NCI-H146 treated with DMSO at 0.1 percent for 48 hours (cell line): ENCODE measurements at regions not wholly inside any gene's neighbourhood (a gene's known extent, or its start where the extent isn't known, plus 50 kb on each side); places are given as distances from the start of the nearest gene placed in this dataset.

Experiments
- DNase-seq: peaks from one replicate; lab custom pipeline; 2025; ENCODE audit not compliant: unreplicated experiment; lab: John Stamatoyannopoulos, UW

GRCh38 chr6:20312606-20313005, 89.1 kb upstream of the E2F3 start:
- no peak for DNase-seq

GRCh38 chr6:20313051-20313450, 88.6 kb upstream of the E2F3 start:
- DNase-seq, result no peak

DNA sequence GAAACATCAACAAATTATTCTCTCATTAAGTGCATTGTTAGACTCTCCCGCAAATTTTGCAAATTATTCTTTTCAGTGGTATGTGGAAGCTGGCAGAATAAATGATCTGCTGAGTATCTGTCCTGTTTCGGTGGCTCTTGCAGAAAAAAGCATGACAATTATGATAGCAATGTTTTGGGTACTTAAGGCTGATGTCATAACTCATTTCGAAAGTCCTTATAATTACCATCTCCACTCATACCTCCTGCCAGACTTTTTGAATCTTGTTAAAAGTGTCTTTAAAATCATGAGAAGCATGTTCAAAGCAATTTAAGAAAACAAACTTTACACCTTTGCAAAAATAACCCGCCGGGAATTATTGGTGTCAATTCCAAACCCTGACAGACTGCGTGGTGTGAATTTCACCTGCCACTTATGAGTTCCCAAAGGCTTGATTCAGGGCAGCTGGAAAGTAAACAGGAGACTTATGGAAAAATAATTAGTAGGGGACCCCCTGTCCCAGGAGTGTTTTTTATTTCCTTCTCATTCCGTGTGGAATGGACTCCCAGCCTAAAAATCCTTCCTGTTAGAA, 87.6 kb upstream of the E2F3 start:
- peak; percentile 10 for DNase-seq

- DNase-seq, result no peak
Observed at GRCh38 chr6:20314866-20315845, 86.5 kb upstream of the E2F3 start.

- DNase-seq, result no peak
Observed at GRCh38 chr6:20317430-20317829, 84.2 kb upstream of the E2F3 start.

- no peak for DNase-seq
Observed at GRCh38 chr6:20318851-20319387, 82.8 kb upstream of the E2F3 start.

- no peak for DNase-seq
Observed at GRCh38 chr6:20319520-20320357, 81.9 kb upstream of the E2F3 start.

GRCh38 chr6:20325641-20326421, 75.8 kb upstream of the E2F3 start:
- DNase-seq, result no peak

DNA sequence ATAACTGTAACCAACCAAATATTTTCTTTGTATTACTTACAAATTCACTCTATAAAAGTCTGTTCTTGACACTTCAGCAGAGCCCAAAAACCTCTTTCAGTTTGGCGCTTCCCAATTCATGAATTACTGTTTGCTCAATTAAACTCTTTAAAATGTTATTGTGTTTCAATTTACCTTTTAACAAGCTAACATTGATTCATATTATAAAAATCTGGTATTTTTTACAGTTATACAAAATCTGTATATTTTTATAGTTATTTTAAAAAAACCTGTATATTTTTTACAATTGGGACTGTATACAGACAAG, 75.3 kb upstream of the E2F3 start:
- DNase-seq, result no peak

- no peak for DNase-seq
Observed at GRCh38 chr6:20327141-20327540, 74.5 kb upstream of the E2F3 start.

GRCh38 chr6:20328266-20328923, 73.3 kb upstream of the E2F3 start:
- no peak for DNase-seq

DNA sequence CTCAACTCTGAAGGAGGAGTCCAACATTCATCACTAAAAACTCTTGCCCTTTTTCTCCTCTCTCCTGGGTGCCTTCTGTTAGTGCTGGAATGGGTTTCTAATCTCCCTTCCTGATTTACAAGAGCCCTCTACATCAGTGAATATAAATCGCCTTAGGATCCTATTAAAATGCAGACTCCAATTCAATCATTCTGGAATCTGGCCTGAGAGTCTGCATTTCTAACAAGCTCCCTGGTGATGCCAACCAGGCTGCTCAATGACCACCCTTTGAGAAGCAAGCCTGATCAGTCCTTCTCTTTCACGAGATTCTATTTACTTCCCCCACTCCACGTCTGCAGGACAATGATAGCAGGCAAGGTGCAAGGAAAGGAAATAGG, 72.8 kb upstream of the E2F3 start:
- DNase-seq, result no peak

- no peak for DNase-seq
Observed at GRCh38 chr6:20331042-20331441, 70.6 kb upstream of the E2F3 start.

DNA sequence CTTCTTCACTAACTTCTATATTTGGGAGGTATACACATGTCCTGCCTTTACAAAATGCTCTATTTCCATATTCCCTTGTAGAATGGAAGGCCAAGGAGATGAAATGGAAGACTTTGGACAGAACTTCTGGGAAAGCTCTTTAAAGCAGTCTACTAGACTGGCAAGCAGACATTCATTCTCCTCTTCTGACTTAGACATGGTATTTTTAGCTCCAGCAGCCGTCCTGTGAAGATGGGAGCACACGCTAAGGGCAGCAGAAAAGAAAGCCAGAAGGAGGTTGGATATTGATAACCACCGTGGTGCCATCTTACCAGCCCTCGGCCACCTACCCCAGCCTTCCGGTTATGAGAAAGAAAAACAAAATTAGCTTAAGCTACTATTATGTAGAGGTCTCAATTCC, 70.1 kb upstream of the E2F3 start:
- DNase-seq, result no peak

DNA sequence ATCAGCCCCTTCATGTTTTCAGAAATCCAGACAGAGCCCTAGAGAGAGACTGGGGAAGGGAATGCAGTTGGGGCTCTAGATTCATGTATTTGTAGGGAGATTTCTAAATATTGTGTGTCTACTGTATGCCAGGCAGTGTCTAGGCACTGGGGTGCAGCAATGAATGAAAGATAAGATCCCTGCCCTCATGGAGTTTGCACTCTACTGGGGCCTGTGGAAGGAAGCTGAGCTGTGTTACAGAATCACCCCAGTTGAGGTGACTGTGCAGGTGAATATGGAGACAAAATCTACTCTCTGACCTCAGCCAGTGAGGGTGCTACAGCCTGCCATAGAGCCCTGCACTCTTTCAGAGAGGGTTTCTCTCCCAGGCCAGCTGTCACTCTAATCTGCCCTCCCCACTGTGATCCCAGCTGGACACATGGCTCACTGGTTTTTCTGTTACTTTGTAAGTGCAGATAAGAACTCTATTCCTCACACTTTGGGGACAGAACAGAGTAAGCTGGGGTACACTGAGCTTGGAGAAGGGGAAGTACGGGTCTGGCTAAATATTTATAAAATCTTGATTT, 69.2 kb upstream of the E2F3 start:
- DNase-seq, result no peak

DNA sequence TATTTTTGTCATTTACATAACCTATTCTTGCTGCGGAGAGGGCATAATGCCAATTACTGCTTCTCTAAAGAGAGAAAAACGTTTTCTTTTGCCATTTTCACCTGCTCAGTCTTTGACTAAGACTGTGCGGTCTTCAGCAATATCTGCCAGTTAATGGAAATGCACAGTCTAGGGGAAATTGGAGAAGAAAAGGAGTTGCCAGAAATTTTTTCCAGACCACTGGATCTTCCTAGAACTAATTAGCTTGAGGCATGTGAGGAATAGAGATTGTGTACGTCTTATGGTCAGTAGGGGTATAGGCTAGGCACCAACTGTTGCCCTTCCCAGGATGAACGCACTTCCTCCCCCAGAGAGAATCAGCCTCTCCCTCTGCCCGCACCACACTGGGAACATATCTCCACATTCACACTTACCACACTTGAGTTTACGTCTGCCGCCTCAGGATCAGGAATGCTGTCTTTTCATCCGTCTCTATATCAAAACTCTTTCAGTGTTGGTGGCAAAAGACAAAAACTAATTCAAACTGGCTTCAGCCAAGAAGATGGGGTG, 67.9 kb upstream of the E2F3 start:
- DNase-seq, result no peak

DNA sequence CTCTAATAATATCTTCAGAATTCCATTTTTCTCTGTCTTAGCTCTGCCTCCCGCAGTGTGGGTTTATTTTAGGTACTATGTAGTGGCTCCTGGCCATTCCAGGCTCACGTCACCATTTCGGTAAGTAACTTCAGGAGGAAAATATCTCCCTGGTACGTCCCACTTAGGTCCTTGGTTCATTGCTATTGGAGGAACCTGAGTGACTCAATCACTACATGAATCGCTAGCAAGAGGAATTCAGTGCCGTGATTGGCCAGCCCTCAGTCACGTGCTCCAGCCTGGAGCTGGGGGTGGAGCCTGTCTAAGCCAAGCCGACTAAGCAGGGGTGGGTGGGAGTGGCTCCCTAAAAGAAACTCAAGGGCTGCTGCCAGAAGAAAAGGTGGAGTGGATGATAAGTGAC, 67.3 kb upstream of the E2F3 start:
- DNase-seq, result no peak

- no peak for DNase-seq
Observed at GRCh38 chr6:20334962-20335361, 66.7 kb upstream of the E2F3 start.

DNA sequence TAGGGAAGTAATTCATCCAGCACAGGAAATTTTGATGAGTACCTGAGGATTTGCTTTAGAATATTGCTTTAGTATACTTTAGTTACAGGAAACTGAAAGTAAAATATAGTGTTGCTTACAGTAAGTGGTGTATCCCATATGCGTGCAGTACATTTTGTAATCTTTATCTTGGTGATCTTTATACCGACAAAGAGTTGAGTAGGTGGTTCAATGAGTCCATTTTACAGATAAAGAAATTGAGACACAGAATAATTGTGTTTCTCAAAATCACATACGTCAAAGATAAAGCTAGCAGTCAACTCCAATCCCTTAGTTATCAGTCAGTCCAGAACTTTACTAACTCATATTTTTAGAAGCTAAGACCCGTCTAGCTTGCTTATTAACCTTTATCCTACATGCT, 65.8 kb upstream of the E2F3 start:
- DNase-seq, result no peak

DNA sequence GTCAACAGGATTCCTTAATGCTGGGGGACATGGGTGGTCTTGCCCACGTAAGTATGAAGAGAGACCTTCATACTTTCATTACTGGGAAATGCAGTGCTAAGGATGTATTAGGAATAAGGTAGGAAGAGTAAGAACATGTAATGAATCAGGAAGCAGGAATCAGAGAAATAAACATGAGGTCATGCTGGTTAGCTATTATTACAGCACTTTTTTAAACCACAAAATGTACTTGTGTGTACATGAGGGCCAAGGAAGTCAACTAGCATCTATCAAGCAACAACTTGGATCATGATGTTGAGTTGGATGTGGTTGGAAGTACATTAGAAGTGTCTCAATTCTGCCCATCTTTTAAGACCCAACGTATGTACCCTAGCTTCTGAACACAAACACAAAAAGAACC, 63.5 kb upstream of the E2F3 start:
- no peak for DNase-seq
